Activated B cell treated with CpG ODN at 0.5 μM for 24 hours (primary cell): ENCODE measurements at regions not wholly inside any gene's neighbourhood (a gene's known extent, or its start where the extent isn't known, plus 50 kb on each side); places are given as distances from the start of the nearest gene placed in this dataset.
"Not testable (repeated sequence)": the region's sequence is repeated elsewhere in the genome, so short reads cannot be mapped to it uniquely, and the experiment has no call there.

ENCODE experiments used
- ATAC-seq: fragments of 200-7000 bp; cut with Tn5 transposase; one replicate; pipeline ENCODE4 v1.10.0; 2021; ENCODE audit warnings: low read depth, mild to moderate bottlenecking, moderate library complexity
- CTCF ChIA-PET: fragments of 350-600 bp; sonication (Branson Sonifier 250); formaldehyde crosslinking; loops from one replicate; lab custom pipeline; 2021; ENCODE audit warnings: antibody characterized with exemption; lab: Charles Lee
- POLR2A ChIA-PET: fragments of 350-600 bp; sonication (Branson Sonifier 250); formaldehyde crosslinking; loops from one replicate; lab custom pipeline; 2021; ENCODE audit warnings: antibody characterized with exemption; lab: Charles Lee
- DNase-seq: peaks from one replicate; pipeline ENCODE4 v3.0.0; 2022
- H3K27ac Mint-ChIP-seq: one replicate; pipeline ENCODE4 v1.8.0; 2020; ENCODE audit warnings: mixed read lengths
- H3K27me3 Mint-ChIP-seq: one replicate; pipeline ENCODE4 v1.8.0; 2021; ENCODE audit warnings: mixed read lengths
- H3K36me3 Mint-ChIP-seq: one replicate; pipeline ENCODE4 v1.8.0; 2021; ENCODE audit warnings: low read depth, mixed read lengths
- H3K4me1 Mint-ChIP-seq: one replicate; pipeline ENCODE4 v1.8.0; 2021; ENCODE audit warnings: mixed read lengths
- H3K4me3 Mint-ChIP-seq: one replicate; pipeline ENCODE4 v1.8.0; 2020; ENCODE audit warnings: mild to moderate bottlenecking, mixed read lengths
- H3K9me3 Mint-ChIP-seq: one replicate; pipeline ENCODE4 v1.8.0; 2020; ENCODE audit warnings: mixed read lengths
- intact Hi-C: fragments of 100-400 bp; cut with micrococcal nuclease; formaldehyde crosslinking; loops from one replicate; pipeline ENCODE4 v1.15.1; 2024
- TF ChIP-seq, protein P1 (sequence below): fragments of 200-600 bp; IDR thresholded peaks from one replicate; pipeline ENCODE4 v1.8.0; 2022; ENCODE audit warnings: antibody characterized with exemption, mild to moderate bottlenecking

GRCh38 chr9:15372455-15372854 is 50.2 kb upstream of the SNAPC3 start:
- Mint-ChIP-seq H3K36me3 (no peaks in the 10 kb centered on the region), H3K27ac (no peak overlapping the region), H3K4me3 (no peak overlapping the region), H3K4me1 (peaks cover 7% of the 10 kb centered on the region), H3K27me3 (peaks cover 12% of the 10 kb centered on the region), H3K9me3 (no peaks in the 10 kb centered on the region)
- POLR2A ChIA-PET = no interaction called here
- CTCF ChIA-PET = no interaction called here
- DNase-seq (no peak), ATAC-seq (no peak)
- intact Hi-C loops = no loop called here
- TF ChIP-seq, protein P1, sequence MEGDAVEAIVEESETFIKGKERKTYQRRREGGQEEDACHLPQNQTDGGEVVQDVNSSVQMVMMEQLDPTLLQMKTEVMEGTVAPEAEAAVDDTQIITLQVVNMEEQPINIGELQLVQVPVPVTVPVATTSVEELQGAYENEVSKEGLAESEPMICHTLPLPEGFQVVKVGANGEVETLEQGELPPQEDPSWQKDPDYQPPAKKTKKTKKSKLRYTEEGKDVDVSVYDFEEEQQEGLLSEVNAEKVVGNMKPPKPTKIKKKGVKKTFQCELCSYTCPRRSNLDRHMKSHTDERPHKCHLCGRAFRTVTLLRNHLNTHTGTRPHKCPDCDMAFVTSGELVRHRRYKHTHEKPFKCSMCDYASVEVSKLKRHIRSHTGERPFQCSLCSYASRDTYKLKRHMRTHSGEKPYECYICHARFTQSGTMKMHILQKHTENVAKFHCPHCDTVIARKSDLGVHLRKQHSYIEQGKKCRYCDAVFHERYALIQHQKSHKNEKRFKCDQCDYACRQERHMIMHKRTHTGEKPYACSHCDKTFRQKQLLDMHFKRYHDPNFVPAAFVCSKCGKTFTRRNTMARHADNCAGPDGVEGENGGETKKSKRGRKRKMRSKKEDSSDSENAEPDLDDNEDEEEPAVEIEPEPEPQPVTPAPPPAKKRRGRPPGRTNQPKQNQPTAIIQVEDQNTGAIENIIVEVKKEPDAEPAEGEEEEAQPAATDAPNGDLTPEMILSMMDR = no peak

GRCh38 chr9:15371448-15371845 is 51.2 kb upstream of the SNAPC3 start:
- DNase-seq (no peak), ATAC-seq (no peak)
- no peaks in the 10 kb centered on the region for H3K36me3 Mint-ChIP-seq
- H3K4me3 Mint-ChIP-seq = no peak overlapping the region
- peaks cover 10% of the 10 kb centered on the region for H3K27me3 Mint-ChIP-seq
- TF ChIP-seq, protein P1 = no peak
- H3K9me3 Mint-ChIP-seq = no peaks in the 10 kb centered on the region
- ChIA-PET POLR2A (no interaction called here), CTCF (no interaction called here)
- H3K4me1 Mint-ChIP-seq = peaks cover 7% of the 10 kb centered on the region
- intact Hi-C loops = no loop called here
- H3K27ac Mint-ChIP-seq = no peak overlapping the region

- intact Hi-C loops = no loop called here
- Mint-ChIP-seq H3K27ac (no peak overlapping the region), H3K9me3 (no peaks in the 10 kb centered on the region), H3K4me1 (peaks cover 7% of the 10 kb centered on the region), H3K36me3 (no peaks in the 10 kb centered on the region), H3K4me3 (no peak overlapping the region), H3K27me3 (peaks cover 10% of the 10 kb centered on the region)
- no peak for DNase-seq
- ChIA-PET POLR2A (no interaction called here), CTCF (no interaction called here)
- TF ChIP-seq, protein P1 = no peak
- ATAC-seq = no peak
Observed at GRCh38 chr9:15370466-15371447, 51.9 kb upstream of the SNAPC3 start.

GRCh38 chr9:15369871-15370270 is 52.8 kb upstream of the SNAPC3 start:
- Mint-ChIP-seq H3K9me3 (no peaks in the 10 kb centered on the region), H3K36me3 (no peaks in the 10 kb centered on the region), H3K4me3 (no peak overlapping the region), H3K27me3 (peaks cover 10% of the 10 kb centered on the region), H3K4me1 (peaks cover 5% of the 10 kb centered on the region), H3K27ac (no peak overlapping the region)
- TF ChIP-seq, protein P1 = no peak
- POLR2A ChIA-PET = no interaction called here
- DNase-seq (no peak), ATAC-seq (no peak)
- intact Hi-C loops = no loop called here
- CTCF ChIA-PET = no interaction called here

GRCh38 chr9:15369238-15369637 is 53.4 kb upstream of the SNAPC3 start:
- Mint-ChIP-seq H3K36me3 (no peaks in the 10 kb centered on the region), H3K9me3 (no peaks in the 10 kb centered on the region), H3K4me3 (no peak overlapping the region), H3K27ac (no peak overlapping the region), H3K27me3 (peaks cover 10% of the 10 kb centered on the region), H3K4me1 (peaks cover 1% of the 10 kb centered on the region)
- CTCF ChIA-PET = no interaction called here
- TF ChIP-seq, protein P1 = no peak
- no peak for DNase-seq
- no peak for ATAC-seq
- POLR2A ChIA-PET = no interaction called here
- intact Hi-C loops = no loop called here

DNA sequence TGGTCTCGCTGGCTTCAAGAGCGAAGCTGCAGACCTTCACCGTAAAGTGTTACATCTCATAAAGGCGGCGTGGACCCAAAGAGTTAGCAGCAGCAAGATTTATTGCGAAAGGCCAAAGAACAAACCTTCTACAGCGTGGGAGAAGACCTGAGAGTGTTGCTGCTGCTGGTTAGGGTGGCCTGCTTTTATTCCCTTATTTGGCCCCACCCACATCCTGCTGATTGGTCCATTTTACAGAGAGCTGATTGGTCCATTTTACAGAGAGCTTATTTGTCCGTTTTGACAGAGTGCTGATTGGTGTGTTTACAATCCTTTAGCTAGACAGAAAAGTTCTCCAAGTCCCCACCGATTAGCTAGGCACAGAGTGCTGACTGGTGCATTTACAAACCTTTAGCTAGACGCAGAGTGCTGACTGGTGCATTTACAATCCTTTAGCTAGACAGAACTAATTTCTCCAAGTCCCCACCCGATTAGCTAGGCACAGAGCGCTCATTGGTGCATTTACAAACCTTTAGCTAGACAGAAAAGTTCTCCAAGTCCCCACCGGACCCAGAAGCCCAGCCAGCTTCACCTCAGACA is 57.6 kb upstream of the SNAPC3 start:
- H3K4me1 Mint-ChIP-seq, H3K36me3 Mint-ChIP-seq, intact Hi-C loops, H3K27ac Mint-ChIP-seq, DNase-seq, CTCF ChIA-PET, H3K27me3 Mint-ChIP-seq, H3K4me3 Mint-ChIP-seq, H3K9me3 Mint-ChIP-seq, ATAC-seq: not testable (repeated sequence)
- POLR2A ChIA-PET = interaction anchor here (0.6 kb wide), 1 partner anchor 10 kb away, joined by 3 read pairs; no protein-coding TSS in a partner anchor
